Testis (tissue), 2 donors: ENCODE measurements at regions not wholly inside any gene's neighbourhood (a gene's known extent, or its start where the extent isn't known, plus 50 kb on each side); places are given as distances from the start of the nearest gene placed in this dataset.
A peak's percentile ranks its signal among the peaks of the same experiment; 100 is the strongest.

ENCODE experiments used
- DNase-seq: peaks from one replicate; pipeline ENCODE4 v3.0.0-alpha.2; 2019
- H3K27ac ChIP-seq, 2 donors: fragments of 200-600 bp; sonication (generic); one replicate each; pipeline ENCODE4 v1.5.1; 2019
- H3K27me3 ChIP-seq: fragments of 200-600 bp; sonication (generic); one replicate; pipeline ENCODE4 v1.5.1; 2019
- H3K36me3 ChIP-seq: fragments of 200-600 bp; sonication (generic); one replicate; pipeline ENCODE4 v1.5.1; 2017; ENCODE audit warnings: low read depth; ENCODE audit errors: missing control alignments
- H3K4me1 ChIP-seq: fragments of 200-600 bp; sonication (generic); one replicate; pipeline ENCODE4 v1.5.1; 2019
- H3K4me3 ChIP-seq, 2 donors: fragments of 200-600 bp; sonication (generic); one replicate each; pipeline ENCODE4 v1.5.1; 2017 to 2019
- H3K9me3 ChIP-seq: fragments of 200-600 bp; sonication (generic); one replicate; pipeline ENCODE4 v1.5.1; 2017
- POLR2A ChIP-seq: fragments of 450-650 bp; IDR thresholded peaks from one replicate; pipeline ENCODE4 v1.6.1; 2017; ENCODE audit warnings: antibody characterized with exemption, mild to moderate bottlenecking, moderate library complexity
- WGBS, 2 donors: methylation state at CpG; one replicate each; pipeline ENCODE4 v1.1.5; 2018; 5-methylcytosine and 5-hydroxymethylcytosine counted together
- intact Hi-C: fragments of 100-400 bp; cut with DNase I; formaldehyde crosslinking; loops from one replicate; pipeline ENCODE4 v1.15.1; 2023; ENCODE audit warnings: low total_unique reads
- TF ChIP-seq, protein P1 (sequence below), 3 experiments: fragments of 450-650 bp in 2 of 3; fragments of 200-600 bp in 1 of 3; sonication (generic) in 1 of 3; IDR thresholded peaks; one replicate each; pipeline ENCODE4 v1.5.1; 2016 to 2019; ENCODE audit warnings: antibody characterized with exemption in 3 of 3, mild to moderate bottlenecking in 2 of 3, moderate library complexity in 1 of 3

DNA sequence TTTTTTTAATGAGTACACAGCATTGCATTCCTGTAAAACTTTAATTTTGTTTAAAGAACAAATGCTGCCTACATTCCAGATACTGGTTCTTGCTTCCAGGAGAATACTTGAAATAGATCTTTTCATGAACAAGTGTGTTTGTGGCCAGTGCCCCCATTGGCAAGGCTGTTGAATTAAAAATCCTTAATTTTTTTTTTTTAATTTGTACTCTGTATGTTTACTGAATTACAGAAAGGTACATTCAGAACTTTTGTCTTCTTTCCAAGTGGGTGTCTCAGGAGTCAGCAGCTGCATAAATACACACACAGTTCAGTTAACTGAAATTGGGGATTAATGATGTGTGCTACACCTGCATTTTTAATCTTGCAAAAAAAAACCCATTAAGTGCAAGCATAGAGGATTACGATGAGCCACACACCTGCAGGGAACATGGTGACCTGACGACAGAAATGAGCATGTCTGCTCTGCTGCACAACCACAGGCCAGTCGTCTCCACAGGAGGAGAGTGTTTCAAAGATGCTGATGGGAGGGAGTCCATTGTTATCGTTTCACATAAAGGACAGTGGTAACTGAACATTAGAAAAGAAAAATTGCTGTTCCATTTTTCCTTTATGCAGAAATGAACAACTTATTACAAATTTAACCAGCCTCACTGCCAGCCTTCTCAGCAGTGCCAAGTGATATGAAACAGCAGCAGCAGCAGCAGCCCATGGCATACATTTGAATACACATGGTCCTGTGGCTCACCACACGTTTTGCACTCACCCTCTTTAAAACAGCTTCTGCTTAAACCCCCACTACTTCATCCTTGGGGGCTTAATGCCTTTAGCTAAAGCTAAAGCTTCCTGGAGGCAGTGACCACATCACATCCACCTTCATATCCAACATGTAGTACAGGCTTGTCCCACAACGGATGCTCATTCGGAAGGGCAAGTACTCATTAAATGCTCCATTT lies 72.3 kb upstream of the RFC3 start:
- DNase-seq: peak; percentile 33
- H3K9me3 ChIP-seq: no peaks in the 10 kb centered on the region
- no peak overlapping the region for H3K4me3 ChIP-seq
- H3K27me3 ChIP-seq: no peaks in the 10 kb centered on the region
- H3K4me1 ChIP-seq: peaks cover 3% of the 10 kb centered on the region
- TF ChIP-seq, protein P1, sequence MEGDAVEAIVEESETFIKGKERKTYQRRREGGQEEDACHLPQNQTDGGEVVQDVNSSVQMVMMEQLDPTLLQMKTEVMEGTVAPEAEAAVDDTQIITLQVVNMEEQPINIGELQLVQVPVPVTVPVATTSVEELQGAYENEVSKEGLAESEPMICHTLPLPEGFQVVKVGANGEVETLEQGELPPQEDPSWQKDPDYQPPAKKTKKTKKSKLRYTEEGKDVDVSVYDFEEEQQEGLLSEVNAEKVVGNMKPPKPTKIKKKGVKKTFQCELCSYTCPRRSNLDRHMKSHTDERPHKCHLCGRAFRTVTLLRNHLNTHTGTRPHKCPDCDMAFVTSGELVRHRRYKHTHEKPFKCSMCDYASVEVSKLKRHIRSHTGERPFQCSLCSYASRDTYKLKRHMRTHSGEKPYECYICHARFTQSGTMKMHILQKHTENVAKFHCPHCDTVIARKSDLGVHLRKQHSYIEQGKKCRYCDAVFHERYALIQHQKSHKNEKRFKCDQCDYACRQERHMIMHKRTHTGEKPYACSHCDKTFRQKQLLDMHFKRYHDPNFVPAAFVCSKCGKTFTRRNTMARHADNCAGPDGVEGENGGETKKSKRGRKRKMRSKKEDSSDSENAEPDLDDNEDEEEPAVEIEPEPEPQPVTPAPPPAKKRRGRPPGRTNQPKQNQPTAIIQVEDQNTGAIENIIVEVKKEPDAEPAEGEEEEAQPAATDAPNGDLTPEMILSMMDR (IDR thresholded peaks at IDR 0.05): peak in 1 of 3 experiments; percentile 9
- no peak for TF ChIP-seq POLR2A
- WGBS, 2 donors: 65 to 66% methylated on average over 7 of the region's 7 CpGs
- H3K27ac ChIP-seq: peak overlapping the region in 1 of 2 donors; percentile 15
- no peaks in the 10 kb centered on the region for H3K36me3 ChIP-seq
- intact Hi-C loops: no loop called here

DNA sequence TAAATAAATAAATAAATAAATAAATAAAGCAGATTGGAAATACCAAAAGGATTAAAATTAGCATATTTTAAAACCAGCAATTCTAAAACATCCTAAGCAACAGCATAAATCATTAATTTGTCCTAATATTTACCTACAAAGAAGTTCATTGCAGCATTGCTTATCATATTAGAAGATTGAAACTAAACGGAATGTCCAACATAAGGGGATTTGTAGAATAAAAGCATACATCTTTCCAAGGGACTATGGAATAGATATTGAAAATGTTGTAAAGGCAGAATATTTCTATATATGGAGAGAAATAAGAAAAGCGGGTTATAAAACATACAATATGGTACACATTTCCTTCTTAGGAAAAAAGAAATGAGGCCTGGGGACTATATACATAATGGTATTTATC lies 71.1 kb upstream of the RFC3 start:
- no peak for DNase-seq

DNA sequence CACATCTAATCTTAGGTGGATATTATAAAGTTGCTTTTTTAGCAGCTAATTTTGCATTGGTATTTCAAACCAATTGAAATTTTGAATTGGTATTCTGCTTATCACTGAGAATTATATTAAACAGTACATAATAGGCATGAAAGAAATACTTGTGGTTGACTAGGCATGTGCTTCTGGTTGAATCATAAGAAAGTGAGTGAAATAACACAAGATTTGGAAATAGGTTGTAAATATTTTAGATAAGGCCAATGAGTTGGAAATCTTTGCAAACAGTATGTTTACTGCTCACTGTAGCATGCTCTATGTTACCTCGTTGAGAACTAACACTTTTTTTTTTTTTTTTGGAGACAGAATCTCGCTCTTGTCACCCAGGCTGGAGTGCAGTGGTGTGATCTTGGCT lies 66.8 kb upstream of the RFC3 start:
- 47 to 54% methylated on average over 2 of the region's 2 CpGs for WGBS, 2 donors
- H3K9me3 ChIP-seq: no peaks in the 10 kb centered on the region
- TF ChIP-seq POLR2A: no peak
- TF ChIP-seq, protein P1 (IDR thresholded peaks at IDR 0.05): no peak
- H3K36me3 ChIP-seq: no peaks in the 10 kb centered on the region
- DNase-seq: no peak
- no peak overlapping the region for H3K4me3 ChIP-seq
- no peaks in the 10 kb centered on the region for H3K27me3 ChIP-seq
- intact Hi-C loops: no loop called here
- no peaks in the 10 kb centered on the region for H3K4me1 ChIP-seq
- no peak overlapping the region for H3K27ac ChIP-seq

More for the DNA sequence above, 71.1 kb upstream of the RFC3 start:
- H3K27me3 ChIP-seq: no peaks in the 10 kb centered on the region
- intact Hi-C loops: no loop called here
- TF ChIP-seq POLR2A: no peak
- TF ChIP-seq, protein P1 (IDR thresholded peaks at IDR 0.05): no peak
- 96 to 98% methylated on average over 2 of the region's 2 CpGs for WGBS, 2 donors
- H3K4me3 ChIP-seq: no peak overlapping the region
- H3K9me3 ChIP-seq: no peaks in the 10 kb centered on the region
- peaks cover 3% of the 10 kb centered on the region for H3K4me1 ChIP-seq
- H3K27ac ChIP-seq: no peak overlapping the region
- H3K36me3 ChIP-seq: no peaks in the 10 kb centered on the region

DNA sequence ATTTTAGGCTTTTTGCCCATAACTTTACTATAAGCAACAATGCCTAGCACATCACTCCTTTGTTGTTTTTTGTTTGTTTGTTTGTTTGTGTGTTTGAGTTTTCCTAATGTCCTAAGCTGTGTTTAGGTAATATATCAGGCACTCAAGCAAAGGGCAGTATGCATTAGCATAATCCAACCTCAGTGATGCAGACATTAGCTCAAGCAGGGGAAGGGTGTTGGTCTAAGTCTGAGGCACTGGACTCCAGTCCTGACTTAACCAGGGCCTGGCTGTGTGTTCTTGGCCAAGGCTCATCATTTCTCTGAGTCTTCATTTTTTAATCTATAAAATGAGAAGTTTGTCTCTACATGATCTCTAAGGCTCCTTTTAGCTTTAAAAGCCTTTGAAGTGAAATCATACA lies 65.9 kb upstream of the RFC3 start:
- no peaks in the 10 kb centered on the region for H3K27me3 ChIP-seq
- H3K9me3 ChIP-seq: no peaks in the 10 kb centered on the region
- intact Hi-C loops: no loop called here
- TF ChIP-seq, protein P1 (IDR thresholded peaks at IDR 0.05): no peak
- TF ChIP-seq POLR2A: no peak
- no peak overlapping the region for H3K27ac ChIP-seq
- H3K4me1 ChIP-seq: no peaks in the 10 kb centered on the region
- DNase-seq: no peak
- H3K4me3 ChIP-seq: no peak overlapping the region
- H3K36me3 ChIP-seq: no peaks in the 10 kb centered on the region

DNA sequence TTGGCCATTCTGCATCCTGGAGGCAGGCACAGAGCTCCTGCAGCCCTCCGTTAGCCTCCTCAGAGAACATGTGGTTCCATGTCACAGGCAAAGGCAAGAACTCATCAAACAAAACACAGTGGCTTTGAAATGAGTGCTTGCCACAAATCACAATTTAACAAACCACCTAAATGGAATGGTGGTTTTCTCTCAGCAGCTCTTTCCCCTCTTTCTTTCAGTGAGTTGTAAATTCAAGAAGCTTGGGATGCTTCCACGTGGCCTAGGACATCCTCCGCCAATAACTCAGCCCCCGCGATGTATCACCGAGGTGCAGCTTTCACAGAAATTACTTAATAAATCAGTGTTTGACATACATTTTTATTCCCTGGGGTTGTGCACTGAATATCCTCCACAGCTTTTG lies 65.4 kb upstream of the RFC3 start:
- DNase-seq: no peak
- no peaks in the 10 kb centered on the region for H3K36me3 ChIP-seq
- WGBS, 2 donors: 67 to 80% methylated on average over 6 of the region's 6 CpGs
- no peaks in the 10 kb centered on the region for H3K27me3 ChIP-seq
- intact Hi-C loops: no loop called here
- H3K4me1 ChIP-seq: no peaks in the 10 kb centered on the region
- TF ChIP-seq, protein P1 (IDR thresholded peaks at IDR 0.05): no peak
- no peak for TF ChIP-seq POLR2A
- no peaks in the 10 kb centered on the region for H3K9me3 ChIP-seq
- no peak overlapping the region for H3K4me3 ChIP-seq
- no peak overlapping the region for H3K27ac ChIP-seq
